ENCODE measurements at regions not wholly inside any gene's neighbourhood (a gene's known extent, or its start where the extent isn't known, plus 50 kb on each side); places are given as distances from the start of the nearest gene placed in this dataset.
A peak's percentile ranks its signal among the peaks of the same experiment; 100 is the strongest.

DNA sequence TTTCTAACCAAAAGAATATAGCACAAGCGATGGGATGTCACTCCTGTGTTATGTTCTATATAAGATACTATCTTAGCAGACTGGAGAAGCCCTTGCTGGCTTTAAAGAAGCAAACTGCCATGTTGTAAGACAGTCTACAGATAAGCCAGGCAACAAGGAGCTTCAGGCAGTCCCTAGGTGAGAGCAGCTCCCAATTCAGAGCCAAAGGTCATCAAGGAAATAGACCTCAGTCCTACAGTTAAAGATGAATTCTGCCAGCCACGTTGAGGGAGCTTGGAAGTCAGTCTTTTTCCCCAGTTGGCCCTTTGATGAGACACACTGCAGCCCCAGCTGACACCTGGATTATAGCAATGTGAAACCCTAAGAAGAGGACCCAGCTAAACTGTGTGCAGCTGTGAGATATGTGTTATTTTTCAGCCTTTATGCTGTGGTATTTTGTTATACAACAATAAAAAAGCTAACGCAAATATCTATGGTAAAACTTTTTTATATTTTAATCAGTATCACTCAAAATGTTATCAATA is 102.5 kb upstream of the AKAP13 start:
- no peak for DNase-seq
- Histone ChIP-seq H3K14ac (ENCODE audit: low read length in 2 of 2) (no peak overlapping the region), H3K4ac (ENCODE audit: low read depth in 1 of 2, low read length in 2 of 2) (no peak overlapping the region), H3K23ac (ENCODE audit: low read length in 2 of 2) (no peak overlapping the region), H2BK5ac (ENCODE audit: low read depth, low read length, poor library complexity, severe bottlenecking) (no peak overlapping the region), H3K36me3 (ENCODE audit: control insufficient read depth in 1 of 2, insufficient read depth in 2 of 2, low read depth in 1 of 2, low read length in 2 of 2) (no peaks in the 10 kb centered on the region), H3K4me1 (ENCODE audit: control insufficient read depth, insufficient read depth, low read depth, low read length) (peaks cover 1% of the 10 kb centered on the region), H2BK120ac (ENCODE audit: low read depth, low read length) (no peak overlapping the region), H2AFZ (ENCODE audit: low read depth, low read length) (no peak overlapping the region), H3K27ac (ENCODE audit: low read length, poor library complexity, severe bottlenecking) (no peak overlapping the region), H3K27me3 (ENCODE audit: control insufficient read depth in 1 of 2, insufficient read depth in 1 of 2, low read length in 2 of 2) (no peaks in the 10 kb centered on the region), H4K8ac (ENCODE audit: low read length) (no peak overlapping the region), H2AK5ac (ENCODE audit: low read length, severe bottlenecking) (no peak overlapping the region), H2BK12ac (ENCODE audit: low read length in 2 of 2) (no peak overlapping the region), H3K79me1 (replicated peaks; ENCODE audit: low read length, poor library complexity, severe bottlenecking) (no peaks in the 10 kb centered on the region), H3K18ac (ENCODE audit: low read depth in 1 of 2, low read length in 2 of 2) (no peak overlapping the region), H4K91ac (ENCODE audit: low read length) (no peak overlapping the region), H3K4me3 (ENCODE audit: insufficient read depth in 1 of 2, low read depth in 1 of 2, low read length in 2 of 2) (no peak overlapping the region), H3K9me3 (ENCODE audit: control insufficient read depth, low read length) (no peaks in the 10 kb centered on the region), H2BK15ac (ENCODE audit: low read depth, poor library complexity, severe bottlenecking) (no peak overlapping the region), H3K9ac (ENCODE audit: low read length) (no peak overlapping the region), H3K4me2 (ENCODE audit: low read length, poor library complexity, severe bottlenecking) (no peak overlapping the region)
- WGBS = 85% methylated on average over 1 of the region's 3 CpGs

DNA sequence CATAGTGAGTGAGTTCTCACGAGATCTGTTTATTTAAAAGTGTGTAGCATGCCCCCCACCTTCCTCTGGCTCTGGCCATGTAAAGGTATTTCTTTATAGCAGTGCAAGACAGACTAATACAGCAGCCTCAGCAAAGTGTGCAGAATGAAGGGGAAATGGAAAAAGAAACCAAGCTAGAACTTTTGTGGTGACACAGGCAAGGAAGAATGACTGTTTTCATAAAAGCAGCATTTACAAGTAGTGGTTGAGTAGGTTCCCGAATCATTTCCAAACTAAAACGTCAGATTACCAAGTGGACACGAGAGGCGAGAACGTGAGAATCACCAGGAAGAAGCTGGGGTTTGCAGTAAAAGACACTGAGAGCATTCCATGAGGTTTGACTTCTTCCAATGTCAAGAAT is 100.2 kb upstream of the AKAP13 start:
- 95% methylated on average over 5 of the region's 6 CpGs for WGBS
- Histone ChIP-seq H3K23ac (ENCODE audit: low read length in 2 of 2) (no peak overlapping the region), H3K14ac (ENCODE audit: low read length in 2 of 2) (no peak overlapping the region), H2BK12ac (ENCODE audit: low read length in 2 of 2) (no peak overlapping the region), H3K9me3 (ENCODE audit: control insufficient read depth, low read length) (no peaks in the 10 kb centered on the region), H2BK120ac (ENCODE audit: low read depth, low read length) (no peak overlapping the region), H3K4me2 (ENCODE audit: low read length, poor library complexity, severe bottlenecking) (no peak overlapping the region), H3K79me1 (replicated peaks; ENCODE audit: low read length, poor library complexity, severe bottlenecking) (no peaks in the 10 kb centered on the region), H3K27ac (ENCODE audit: low read length, poor library complexity, severe bottlenecking) (no peak overlapping the region), H3K4me3 (ENCODE audit: insufficient read depth in 1 of 2, low read depth in 1 of 2, low read length in 2 of 2) (no peak overlapping the region), H3K27me3 (ENCODE audit: control insufficient read depth in 1 of 2, insufficient read depth in 1 of 2, low read length in 2 of 2) (no peaks in the 10 kb centered on the region), H3K4me1 (ENCODE audit: control insufficient read depth, insufficient read depth, low read depth, low read length) (no peaks in the 10 kb centered on the region), H3K18ac (ENCODE audit: low read depth in 1 of 2, low read length in 2 of 2) (no peak overlapping the region), H4K91ac (ENCODE audit: low read length) (no peak overlapping the region), H2BK15ac (ENCODE audit: low read depth, poor library complexity, severe bottlenecking) (no peak overlapping the region), H2AK5ac (ENCODE audit: low read length, severe bottlenecking) (no peak overlapping the region), H4K8ac (ENCODE audit: low read length) (no peak overlapping the region), H2AFZ (ENCODE audit: low read depth, low read length) (no peak overlapping the region), H3K4ac (ENCODE audit: low read depth in 1 of 2, low read length in 2 of 2) (no peak overlapping the region), H3K36me3 (ENCODE audit: control insufficient read depth in 1 of 2, insufficient read depth in 2 of 2, low read depth in 1 of 2, low read length in 2 of 2) (no peaks in the 10 kb centered on the region), H2BK5ac (ENCODE audit: low read depth, low read length, poor library complexity, severe bottlenecking) (no peak overlapping the region), H3K9ac (ENCODE audit: low read length) (no peak overlapping the region)
- peak; percentile 13 for DNase-seq

DNA sequence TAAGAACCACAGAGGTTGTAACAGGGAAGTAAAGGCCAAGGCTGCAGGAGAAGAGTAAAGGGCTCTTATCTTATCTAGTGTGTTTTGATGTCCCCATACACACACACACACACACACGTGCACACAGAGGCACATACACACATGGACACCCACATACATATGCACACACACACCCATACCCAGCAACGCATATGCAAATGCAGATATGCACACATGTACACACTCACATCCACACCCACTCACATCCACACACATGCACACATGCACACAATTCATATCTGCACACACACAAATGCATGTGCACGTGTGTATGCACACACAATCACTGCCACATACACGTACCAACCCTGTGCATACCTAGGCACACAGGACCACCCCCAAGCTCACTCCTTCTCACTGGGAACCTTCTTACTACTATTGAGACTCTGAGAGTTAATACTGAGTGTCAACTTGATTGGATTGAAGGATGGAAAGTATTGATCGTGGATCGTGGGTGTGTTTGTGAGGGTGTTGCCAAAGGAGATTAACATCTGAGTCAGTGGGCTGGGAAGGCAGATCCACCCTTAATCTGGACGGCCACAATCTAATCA is 99.0 kb upstream of the AKAP13 start:
- no peak overlapping the region for H2BK15ac ChIP-seq (ENCODE audit: low read depth, poor library complexity, severe bottlenecking)
- no peaks in the 10 kb centered on the region for H3K79me1 ChIP-seq (replicated peaks; ENCODE audit: low read length, poor library complexity, severe bottlenecking)
- H3K4me1 ChIP-seq (ENCODE audit: control insufficient read depth, insufficient read depth, low read depth, low read length) = no peaks in the 10 kb centered on the region
- H3K4me2 ChIP-seq (ENCODE audit: low read length, poor library complexity, severe bottlenecking) = no peak overlapping the region
- no peak overlapping the region for H3K27ac ChIP-seq (ENCODE audit: low read length, poor library complexity, severe bottlenecking)
- H3K4me3 ChIP-seq (ENCODE audit: insufficient read depth in 1 of 2, low read depth in 1 of 2, low read length in 2 of 2) = no peak overlapping the region
- H3K18ac ChIP-seq (ENCODE audit: low read depth in 1 of 2, low read length in 2 of 2) = peak overlapping the region in 1 of 2 experiments; percentile 42
- H2AK5ac ChIP-seq (ENCODE audit: low read length, severe bottlenecking) = no peak overlapping the region
- peak overlapping the region in 1 of 2 experiments; percentile 50 for H3K14ac ChIP-seq (ENCODE audit: low read length in 2 of 2)
- H3K9ac ChIP-seq (ENCODE audit: low read length) = no peak overlapping the region
- H3K23ac ChIP-seq (ENCODE audit: low read length in 2 of 2) = peak overlapping the region in 1 of 2 experiments; percentile 35
- no peak overlapping the region for H3K4ac ChIP-seq (ENCODE audit: low read depth in 1 of 2, low read length in 2 of 2)
- H3K27me3 ChIP-seq (ENCODE audit: control insufficient read depth in 1 of 2, insufficient read depth in 1 of 2, low read length in 2 of 2) = no peaks in the 10 kb centered on the region
- H4K8ac ChIP-seq (ENCODE audit: low read length) = no peak overlapping the region
- 88% methylated on average over 7 of the region's 7 CpGs for WGBS
- DNase-seq = no peak
- no peaks in the 10 kb centered on the region for H3K9me3 ChIP-seq (ENCODE audit: control insufficient read depth, low read length)
- H2BK12ac ChIP-seq (ENCODE audit: low read length in 2 of 2) = no peak overlapping the region
- peak overlapping the region; percentile 8 for H4K91ac ChIP-seq (ENCODE audit: low read length)
- no peaks in the 10 kb centered on the region for H3K36me3 ChIP-seq (ENCODE audit: control insufficient read depth in 1 of 2, insufficient read depth in 2 of 2, low read depth in 1 of 2, low read length in 2 of 2)
- H2BK120ac ChIP-seq (ENCODE audit: low read depth, low read length) = no peak overlapping the region
- no peak overlapping the region for H2BK5ac ChIP-seq (ENCODE audit: low read depth, low read length, poor library complexity, severe bottlenecking)
- no peak overlapping the region for H2AFZ ChIP-seq (ENCODE audit: low read depth, low read length)

DNA sequence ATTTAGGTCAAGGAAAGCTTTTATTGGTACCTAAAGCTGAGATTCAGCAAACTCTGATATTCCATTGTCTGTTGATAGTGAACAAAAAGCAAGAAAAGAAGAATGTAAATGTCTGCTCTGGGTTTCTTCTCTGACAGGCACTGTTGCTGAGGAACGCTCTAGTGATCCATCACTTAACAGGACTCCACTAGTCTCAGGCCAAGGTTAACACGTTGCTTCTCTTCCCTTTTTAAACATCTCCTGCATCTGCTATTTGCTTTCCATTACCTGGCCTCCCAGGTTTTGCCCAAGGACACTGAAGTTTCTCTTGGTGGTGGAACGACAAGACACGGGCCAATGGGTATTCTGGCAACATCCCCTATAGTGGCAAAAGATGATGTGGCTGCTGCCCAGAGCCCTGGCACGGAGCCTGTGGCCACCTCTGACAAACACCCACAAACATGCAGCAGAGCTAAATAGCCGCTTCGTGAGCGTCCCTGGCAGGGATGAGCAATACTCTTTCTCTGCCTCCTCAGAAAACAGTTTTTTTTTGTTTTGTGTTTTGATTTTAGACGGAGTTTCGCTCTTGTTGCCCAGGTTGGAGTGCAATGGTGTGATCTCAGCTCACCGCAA is 97.8 kb upstream of the AKAP13 start:
- Histone ChIP-seq H4K8ac (ENCODE audit: low read length) (no peak overlapping the region), H4K91ac (ENCODE audit: low read length) (no peak overlapping the region), H3K18ac (ENCODE audit: low read depth in 1 of 2, low read length in 2 of 2) (no peak overlapping the region), H3K4ac (ENCODE audit: low read depth in 1 of 2, low read length in 2 of 2) (no peak overlapping the region), H3K4me3 (ENCODE audit: insufficient read depth in 1 of 2, low read depth in 1 of 2, low read length in 2 of 2) (no peak overlapping the region), H2AFZ (ENCODE audit: low read depth, low read length) (no peak overlapping the region), H3K23ac (ENCODE audit: low read length in 2 of 2) (no peak overlapping the region), H3K14ac (ENCODE audit: low read length in 2 of 2) (no peak overlapping the region), H2BK15ac (ENCODE audit: low read depth, poor library complexity, severe bottlenecking) (no peak overlapping the region), H2BK12ac (ENCODE audit: low read length in 2 of 2) (no peak overlapping the region), H3K36me3 (ENCODE audit: control insufficient read depth in 1 of 2, insufficient read depth in 2 of 2, low read depth in 1 of 2, low read length in 2 of 2) (no peaks in the 10 kb centered on the region), H3K27ac (ENCODE audit: low read length, poor library complexity, severe bottlenecking) (no peak overlapping the region), H2AK5ac (ENCODE audit: low read length, severe bottlenecking) (no peak overlapping the region), H3K4me1 (ENCODE audit: control insufficient read depth, insufficient read depth, low read depth, low read length) (no peaks in the 10 kb centered on the region), H3K9me3 (ENCODE audit: control insufficient read depth, low read length) (no peaks in the 10 kb centered on the region), H2BK120ac (ENCODE audit: low read depth, low read length) (no peak overlapping the region), H3K4me2 (ENCODE audit: low read length, poor library complexity, severe bottlenecking) (no peak overlapping the region), H3K9ac (ENCODE audit: low read length) (no peak overlapping the region), H2BK5ac (ENCODE audit: low read depth, low read length, poor library complexity, severe bottlenecking) (no peak overlapping the region), H3K27me3 (ENCODE audit: control insufficient read depth in 1 of 2, insufficient read depth in 1 of 2, low read length in 2 of 2) (no peaks in the 10 kb centered on the region), H3K79me1 (replicated peaks; ENCODE audit: low read length, poor library complexity, severe bottlenecking) (no peaks in the 10 kb centered on the region)
- WGBS = 65% methylated on average over 11 of the region's 11 CpGs
- DNase-seq = peak; percentile 71

All from mesenchymal stem cell (in vitro differentiated cells and primary cell).